ENCODE measurements at regions not wholly inside any gene's neighbourhood (a gene's known extent, or its start where the extent isn't known, plus 50 kb on each side); places are given as distances from the start of the nearest gene placed in this dataset.

DNA sequence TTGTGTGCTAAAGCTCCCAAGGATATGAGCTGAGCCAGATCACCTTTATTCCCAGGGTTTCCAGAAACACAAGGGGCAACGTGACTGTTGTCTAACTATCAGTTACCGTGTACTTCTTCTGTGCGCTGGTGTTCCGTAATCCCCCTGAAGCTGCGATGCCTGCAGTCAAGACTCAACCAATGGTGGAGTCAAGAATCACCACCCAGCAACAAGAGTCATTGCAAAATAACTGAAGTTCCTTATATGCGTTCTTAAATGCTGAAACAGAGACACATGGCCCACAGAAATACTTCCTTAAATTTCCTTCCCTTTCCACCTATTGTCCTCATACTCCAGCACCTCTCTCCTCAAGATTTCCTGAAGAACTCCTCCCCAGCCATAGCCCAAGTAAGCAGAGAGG lies 200.2 kb downstream of the KATNAL1 start:
- DNase-seq: no peak

DNA sequence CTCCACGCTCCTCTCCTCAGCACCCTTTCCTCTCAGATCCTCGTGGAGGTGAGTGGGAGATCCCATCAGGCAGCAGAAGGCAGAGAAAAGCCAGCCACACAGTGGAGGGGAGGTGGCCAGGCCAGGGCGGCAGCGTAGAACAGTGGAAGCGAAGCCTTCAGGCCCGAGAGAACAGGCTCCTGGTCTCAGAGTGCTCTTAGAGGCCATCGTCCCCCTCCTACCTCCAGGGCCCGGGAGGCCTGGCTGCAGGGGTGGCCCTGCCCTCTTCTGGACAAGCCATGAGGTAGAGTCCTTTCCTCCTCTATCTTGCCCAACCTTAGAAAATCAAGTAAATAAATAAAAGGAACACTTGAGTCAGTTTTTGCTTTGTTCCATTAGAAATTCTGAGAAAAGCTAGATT lies 202.0 kb downstream of the KATNAL1 start:
- DNase-seq: no peak

DNA sequence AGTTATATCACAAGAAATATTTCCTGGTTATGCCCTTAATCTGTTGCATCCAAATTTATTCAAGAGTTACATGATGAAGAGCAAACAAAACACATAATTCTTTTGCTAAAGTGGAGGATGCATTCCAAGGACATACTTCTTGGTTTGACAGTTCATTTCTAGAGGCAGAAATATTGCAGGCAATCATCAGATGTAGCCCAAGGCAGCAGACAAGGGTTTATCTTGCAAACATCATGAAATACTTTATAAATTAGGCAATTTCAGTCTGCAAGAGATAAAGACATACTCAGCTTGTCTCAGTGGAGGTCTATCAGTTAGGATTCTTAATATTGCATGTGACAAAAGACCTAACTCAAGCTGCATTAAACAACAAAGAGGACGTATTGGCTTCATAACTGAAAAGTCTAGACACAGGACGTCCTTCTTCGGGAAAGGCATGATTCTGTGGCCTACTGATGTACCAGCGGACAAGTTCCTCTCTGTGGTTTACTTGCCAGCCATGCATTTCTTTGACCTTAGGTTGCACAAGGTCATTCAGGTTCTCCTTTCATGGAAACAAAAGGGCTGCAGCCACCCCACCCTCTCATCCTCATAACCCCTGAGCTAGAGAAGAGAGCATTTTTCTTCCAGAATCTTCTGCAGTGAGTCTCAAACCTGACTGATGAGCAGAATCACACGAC lies 204.1 kb downstream of the KATNAL1 start:
- DNase-seq: no peak

DNA sequence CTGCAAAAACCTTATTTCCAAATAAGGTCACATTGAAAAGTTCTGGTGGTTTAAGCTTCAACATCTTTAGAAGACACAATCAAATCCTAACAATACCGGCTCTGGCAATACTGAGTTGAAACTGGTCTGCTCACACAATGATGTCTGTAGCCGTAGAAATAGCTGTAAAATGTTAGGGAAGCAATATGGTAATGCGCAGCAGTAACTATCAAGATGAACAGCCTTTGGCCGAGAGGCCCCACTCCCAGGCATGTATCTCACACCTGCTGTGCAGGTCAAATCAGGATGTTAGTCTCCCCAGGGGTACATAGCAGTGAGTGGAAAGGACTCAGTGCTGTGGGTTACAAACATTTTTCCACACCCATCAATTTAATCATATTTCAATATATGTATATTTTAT lies 207.1 kb downstream of the KATNAL1 start:
- DNase-seq: no peak

DNA sequence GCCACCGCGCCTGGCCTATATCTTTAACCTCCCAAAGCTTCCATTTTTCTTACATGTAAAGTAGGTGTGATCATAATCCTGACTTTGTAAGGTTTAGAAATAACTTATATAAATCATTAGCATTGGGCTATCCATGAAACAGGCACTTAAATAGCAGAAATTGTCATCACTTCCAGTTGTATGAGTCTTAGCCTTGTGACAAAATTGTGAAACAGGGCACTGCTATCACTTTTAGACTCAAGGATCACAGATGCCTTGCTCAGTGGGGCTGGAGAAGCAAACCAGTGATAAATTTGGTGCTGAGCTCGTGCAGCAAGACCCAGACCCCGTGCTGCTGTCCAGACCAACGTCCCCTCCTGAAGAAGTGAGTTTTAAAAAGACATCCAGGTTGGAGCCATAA lies 209.7 kb downstream of the KATNAL1 start:
- no peak for DNase-seq

DNA sequence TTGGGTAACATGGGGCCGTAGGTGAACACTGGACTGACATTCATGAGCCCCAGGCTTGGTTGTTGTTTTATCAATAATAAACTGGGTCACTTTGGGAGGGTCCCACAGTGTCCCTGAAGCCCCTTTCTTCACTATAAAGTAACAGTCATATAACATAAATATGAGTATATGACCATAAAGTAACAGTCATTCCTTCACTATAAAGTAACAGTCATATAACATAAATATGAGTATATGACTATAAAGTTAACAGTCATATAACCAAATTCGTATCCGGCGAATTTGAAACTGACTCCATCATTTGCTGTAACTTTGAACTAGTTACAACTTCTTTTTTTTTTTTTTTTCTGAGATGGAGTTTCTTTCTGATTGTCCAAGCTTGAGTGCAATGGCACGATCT lies 210.3 kb downstream of the KATNAL1 start:
- DNase-seq: no peak

DNA sequence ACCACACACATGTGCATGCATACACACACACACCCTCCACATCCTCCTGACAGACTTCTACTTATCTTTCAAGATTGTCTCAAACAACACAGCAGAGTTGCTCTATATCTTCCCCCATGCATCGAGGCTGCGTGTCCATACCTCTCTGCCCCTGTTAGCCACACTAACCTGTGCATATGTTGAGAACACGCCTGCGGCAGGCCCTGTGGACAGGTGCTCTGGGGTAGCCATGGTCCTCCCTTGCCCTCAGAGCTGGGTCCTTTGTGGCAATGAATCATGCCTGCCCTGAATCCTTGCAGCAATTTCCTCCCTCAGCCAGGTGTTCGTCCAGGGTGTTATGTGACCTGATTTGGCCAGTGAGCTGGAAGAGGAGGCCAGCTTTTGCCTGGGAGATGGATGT lies 213.3 kb downstream of the KATNAL1 start:
- DNase-seq: no peak

DNA sequence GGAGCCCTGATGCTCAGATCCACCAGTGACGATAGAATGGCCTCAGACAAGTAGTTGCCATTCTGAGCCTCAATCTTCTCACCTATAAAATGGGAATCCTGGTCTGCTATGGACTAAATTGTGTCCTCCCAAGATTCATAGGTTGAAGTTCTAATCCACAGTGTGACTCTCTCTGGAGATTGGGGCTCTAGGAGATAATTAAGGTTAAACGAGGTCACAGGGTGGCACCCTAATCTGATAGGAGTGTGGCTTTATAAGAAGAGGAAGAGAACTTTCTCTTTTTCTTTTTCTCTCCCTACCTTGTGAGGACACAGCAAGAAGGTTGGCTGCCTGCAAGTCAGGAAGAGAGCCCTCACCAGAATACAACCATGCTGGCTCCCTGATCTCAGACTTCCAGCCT lies 214.1 kb downstream of the KATNAL1 start:
- no peak for DNase-seq

DNA sequence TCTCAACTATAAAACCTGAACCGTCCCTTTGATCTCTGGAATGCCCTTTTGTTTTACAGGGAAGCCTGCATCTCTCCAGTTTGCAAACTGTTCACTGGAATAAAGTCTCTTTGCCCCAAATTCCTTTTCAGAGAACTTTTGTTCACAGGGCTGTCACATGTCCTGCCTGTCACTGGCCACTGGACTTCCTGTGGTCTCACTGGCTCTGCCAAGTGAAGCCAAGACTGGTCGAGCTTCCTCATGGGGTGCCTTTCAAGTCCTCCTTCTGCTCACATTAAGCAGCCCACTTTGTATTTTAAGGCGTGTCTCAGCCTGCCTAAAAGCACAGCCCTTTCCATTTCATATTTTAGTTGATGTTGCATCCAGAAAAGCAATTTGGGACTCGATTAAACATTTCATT lies 215.7 kb downstream of the KATNAL1 start:
- no peak for DNase-seq

DNA sequence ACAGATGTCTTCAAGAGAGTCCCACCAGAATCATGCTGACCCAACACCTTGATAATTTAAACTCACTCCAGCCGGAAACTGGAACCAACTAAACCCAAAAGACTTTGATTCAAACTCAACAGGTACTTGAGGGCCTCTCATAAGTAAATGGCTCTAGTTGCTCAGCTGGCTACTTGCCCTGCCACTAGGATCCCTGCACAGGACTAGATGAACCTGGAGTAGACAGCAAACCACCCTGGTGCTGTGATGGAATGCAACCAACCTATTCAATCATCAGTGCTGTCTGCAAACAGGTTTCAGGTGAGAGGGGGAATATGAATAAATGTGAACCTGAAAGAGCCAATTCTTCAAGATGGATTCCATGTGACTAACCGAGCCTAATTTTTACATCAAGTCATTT lies 216.3 kb downstream of the KATNAL1 start:
- DNase-seq: no peak

DNA sequence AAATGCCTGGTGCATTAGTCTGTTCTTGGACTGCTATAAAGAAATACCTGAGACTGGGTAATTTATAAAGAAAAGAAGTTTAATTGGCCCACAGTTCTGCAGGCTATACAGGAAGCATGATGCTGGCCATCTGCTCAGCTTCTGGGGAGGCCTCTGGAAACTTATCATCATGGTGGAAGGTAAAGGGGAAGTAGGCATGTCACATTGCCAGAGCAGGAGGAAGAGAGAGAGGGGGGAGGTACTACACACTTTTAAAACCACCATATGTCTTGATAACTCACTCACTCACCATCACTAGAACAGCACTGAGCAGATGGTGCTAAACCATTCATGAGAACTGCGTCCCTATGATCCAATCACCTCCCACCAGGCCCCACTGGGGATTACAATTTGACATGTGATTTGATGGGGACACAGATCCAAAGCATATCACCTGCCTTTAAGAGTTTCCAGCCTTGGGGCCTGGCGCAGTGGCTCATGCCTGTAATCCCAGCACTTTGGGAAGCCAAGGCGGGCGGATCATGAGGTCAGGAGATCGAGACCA lies 219.0 kb downstream of the KATNAL1 start:
- DNase-seq: no peak

DNA sequence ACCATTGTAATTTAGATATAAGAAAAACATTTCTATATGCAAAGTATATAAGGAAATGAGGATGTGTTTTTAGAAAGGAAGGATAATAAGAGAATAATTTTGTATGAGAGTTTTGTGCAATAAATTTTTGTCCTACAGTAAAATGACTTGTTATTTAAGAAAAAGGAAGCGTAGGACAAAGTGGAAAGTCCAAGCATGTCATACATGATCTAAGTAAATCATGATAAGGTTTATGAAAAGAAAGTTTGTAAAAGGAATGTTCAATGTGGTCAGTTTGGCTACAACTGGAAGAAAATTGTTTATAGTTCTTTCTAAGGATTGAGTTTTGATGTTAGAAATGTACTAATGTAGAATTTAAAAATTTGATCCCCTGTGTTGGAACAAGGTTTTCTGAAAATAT lies 222.3 kb downstream of the KATNAL1 start:
- no peak for DNase-seq

DNA sequence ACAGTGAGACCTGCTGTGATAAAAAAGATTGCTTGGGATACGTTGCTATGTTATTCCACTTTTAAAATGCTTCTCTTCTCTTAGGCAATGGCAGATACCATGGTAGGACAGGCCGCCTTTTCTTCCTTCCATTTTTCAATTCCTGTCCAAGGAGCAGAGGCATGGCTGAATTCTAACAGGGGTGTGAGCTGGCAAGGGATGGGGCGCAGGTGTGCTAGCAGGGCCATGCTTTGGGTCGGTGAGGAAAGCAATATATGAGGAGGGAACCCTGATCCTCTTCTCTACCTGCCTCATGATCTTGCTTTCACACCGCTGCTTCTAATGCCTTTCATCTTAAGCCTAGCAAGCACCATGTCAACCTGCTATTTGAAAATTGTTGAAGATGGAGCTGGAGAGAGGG lies 225.0 kb downstream of the KATNAL1 start:
- DNase-seq: no peak

DNA sequence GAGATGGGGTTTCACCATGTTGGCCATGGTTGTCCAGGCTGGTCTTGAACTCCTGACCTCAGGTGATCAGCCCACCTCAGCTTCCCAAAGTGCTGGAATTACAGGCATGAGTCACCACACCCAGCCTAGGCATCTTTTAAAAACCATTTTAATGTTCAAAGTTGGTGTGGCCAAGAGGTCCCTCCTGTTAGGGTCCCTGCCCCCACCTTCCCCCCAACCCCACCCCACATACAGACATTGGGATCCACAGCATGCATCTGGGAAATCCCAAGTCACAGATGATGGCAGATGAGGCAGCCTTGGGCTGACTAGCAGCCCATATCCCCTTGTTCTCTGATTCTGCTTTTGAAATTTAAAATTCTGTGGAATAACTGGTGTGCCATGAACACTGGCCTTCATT lies 226.0 kb downstream of the KATNAL1 start:
- no peak for DNase-seq

DNA sequence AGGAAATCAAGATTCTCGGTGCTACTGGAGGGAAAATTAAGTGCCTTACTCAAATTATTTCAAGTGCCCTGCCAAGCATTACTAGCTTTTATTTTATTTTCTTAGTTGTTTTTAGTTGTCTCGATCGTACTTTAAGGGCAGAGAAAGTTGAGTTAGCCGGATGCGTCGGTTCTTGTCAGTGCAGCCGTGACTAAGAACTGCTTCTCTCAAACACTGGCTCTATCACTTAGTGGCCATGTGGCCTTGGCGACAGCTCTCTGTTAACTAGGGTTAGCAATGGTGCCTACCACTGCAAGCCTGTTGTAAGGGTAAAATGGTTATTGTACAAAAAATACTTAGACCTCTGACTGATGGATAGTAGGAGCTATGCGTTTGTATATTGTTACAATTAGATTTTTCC lies 227.8 kb downstream of the KATNAL1 start:
- no peak for DNase-seq

DNA sequence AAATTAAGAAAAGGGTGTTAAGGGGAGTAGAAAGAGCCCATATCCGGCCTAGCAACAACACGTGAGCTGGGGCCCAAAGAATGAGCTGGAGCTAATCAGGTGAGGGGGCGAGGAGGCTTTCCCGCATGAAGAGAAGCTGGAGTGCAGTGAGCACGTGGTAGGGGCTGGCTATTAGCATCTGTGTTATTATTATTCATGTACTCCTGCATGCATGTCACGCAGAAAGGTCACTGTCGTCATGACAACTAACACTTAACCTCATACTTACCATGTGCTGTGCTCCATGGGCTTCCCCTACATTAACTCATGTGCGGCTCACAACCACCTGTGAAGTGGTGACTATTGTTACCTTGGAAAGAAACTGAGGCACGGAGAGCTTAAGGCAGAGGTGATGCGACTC lies 227.6 kb upstream of the UBL3 start:
- DNase-seq: no peak

DNA sequence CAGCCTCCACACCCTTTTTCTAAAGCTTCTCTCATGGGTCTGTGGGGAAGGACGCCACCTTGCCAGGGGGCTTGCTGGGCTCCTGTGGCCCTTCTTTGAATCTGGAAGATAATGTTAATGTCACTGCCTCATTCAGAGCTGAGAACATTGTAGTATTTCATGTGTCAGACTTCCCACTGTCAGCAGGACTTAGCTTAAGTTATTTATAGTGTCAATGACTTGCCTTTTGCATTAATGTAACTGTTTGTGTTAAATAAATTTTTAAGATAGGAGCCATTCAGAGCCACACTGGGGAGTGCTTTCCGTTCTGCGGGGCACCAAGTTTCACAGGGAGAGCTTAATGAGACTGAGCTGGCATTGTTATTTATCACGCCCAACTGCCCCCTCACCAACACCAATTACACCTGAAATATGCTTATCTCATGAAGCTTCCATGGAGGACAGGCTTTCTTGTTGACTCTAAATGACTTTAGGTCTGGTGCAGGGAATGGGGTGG lies 226.9 kb upstream of the UBL3 start:
- no peak for DNase-seq

DNA sequence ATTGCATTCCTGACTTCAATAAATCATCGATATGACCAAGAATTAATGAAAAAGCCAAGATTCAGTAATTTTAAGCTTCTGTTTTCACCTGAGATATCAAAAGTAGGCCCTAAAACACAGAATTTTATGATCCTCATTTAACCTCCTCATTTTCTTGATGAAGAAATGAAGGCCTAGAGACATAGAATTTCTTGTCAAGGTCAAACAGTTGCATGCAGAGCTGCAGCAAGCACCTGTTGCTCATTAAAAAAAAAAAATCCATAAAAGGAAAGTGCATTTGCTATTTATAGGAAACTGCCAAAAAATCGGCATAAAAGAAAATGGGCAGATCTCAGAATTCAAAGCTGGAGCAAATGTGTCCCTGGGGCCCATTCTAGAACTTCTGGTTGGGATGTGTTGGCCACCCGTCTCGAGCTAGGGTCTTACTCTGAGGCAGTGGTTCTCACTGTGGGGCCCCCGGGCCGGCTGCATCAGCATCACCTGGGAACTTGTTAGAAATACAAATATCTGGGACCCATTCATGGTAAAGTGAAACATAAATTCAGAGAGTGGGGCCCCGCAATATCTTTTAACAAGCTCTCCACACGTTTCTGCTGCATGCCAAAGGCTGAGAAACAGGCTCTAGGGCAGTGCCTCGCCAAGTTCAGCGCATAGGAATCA lies 224.7 kb upstream of the UBL3 start:
- DNase-seq: no peak

DNA sequence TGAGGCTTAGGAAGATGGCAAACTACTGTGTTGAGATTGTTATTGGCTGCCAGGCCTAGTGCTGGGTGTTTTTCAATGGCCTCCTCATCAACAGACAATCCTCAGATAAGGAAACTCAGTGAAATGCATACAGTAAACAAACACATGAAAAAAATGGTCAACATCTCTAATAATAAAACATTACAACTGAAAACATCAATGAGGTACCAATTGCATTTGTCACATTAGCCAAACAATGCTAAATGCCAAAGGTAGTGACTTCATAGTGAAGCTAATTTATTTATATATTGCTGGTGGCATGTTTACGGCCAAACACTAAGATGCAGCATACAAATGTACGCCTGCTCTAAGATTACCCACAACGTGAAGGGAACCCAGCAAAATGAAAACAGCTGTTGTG lies 224.0 kb upstream of the UBL3 start:
- no peak for DNase-seq

DNA sequence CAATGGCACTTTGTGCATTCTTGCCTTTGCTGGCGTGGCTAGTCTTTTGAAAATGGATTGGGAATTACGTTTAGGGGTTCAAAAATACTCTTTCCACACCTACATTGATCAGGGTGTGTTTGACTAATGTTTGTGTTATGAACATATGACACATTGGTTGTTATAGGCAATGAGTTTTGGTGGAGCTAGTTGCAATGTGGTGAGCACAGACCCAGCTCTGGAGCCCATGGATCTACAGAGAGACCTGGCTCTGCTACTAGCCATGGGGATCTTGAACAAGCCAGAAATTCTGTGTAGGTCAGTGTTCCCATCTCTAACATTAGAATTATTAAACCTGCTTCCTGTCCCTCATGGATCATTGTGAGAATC lies 222.4 kb upstream of the UBL3 start:
- no peak for DNase-seq

DNA sequence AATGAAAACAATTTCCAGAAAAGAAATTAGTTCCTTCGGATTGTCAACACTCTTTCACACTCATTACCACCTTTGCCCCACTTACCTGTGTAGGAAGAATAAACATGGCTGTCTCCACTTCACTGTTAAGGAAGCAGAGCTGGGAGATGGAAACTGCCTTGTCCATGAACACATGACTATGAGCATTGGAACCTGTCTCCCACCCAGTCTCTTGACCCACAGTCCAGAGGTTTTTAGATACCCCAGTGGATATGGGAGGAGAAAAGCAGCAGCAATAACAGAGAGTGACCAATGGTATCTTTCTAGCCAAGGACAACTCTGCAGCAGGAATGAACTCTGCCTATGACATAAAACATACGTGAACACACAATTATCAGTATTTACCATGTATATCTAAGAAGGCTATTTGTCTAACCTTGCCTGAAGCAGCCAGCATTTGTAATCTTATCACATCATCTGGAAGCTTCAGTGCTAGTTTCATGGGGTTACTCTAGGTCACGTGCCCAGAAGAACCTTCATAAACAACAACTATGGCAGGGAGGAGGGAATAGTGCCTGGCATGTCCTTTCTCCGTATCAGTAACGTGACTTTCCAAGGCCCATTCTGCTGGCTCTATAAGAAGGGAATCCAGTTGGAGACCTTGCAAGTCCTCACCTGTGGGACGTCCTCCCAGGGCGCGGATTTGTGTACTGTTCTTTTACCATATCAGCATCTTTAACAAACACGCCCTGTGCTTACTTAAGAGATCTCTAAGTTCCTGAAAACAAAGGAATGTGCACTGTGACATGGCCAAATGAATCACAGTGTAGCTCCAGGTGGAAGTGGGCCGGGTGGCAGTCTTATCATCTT lies 221.8 kb upstream of the UBL3 start:
- DNase-seq: no peak

DNA sequence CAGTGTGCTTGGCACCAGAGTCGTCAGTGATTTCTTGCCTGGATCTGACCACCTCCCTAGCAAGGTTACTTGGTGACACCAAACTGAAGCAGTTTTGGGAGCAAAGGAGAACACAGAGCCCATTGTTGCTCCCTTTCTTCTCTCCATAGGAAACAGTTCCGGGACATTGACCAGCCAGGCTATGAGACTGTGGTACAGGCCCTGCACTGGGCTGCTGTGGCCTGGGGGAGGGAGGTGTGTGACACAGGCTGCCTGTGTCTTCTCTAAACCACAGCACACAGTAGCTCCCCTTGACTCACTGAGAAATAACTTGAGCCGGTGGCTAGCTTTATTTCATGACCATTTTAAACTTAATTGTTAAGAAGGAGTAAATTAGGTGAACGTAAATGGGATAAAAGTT lies 214.8 kb upstream of the UBL3 start:
- no peak for DNase-seq

DNA sequence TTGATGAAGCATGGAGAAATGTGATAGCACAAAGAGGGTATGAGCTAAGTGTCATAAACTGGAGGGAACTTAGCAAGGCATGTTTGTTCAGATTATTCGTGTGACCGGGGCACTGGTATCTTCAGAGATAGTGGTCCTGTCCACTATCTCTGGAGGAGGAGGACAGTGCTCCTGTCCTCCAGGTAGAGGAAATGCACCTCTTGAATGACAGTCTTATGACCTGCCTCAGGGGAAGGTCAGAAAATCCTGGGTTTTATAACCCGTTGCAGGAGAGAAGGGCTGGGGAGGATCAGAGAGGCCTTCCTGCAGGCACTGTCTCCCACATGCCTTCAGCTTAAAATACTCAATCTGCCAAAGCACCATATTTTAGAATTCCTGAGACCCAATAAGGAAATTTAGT lies 213.5 kb upstream of the UBL3 start:
- no peak for DNase-seq

DNA sequence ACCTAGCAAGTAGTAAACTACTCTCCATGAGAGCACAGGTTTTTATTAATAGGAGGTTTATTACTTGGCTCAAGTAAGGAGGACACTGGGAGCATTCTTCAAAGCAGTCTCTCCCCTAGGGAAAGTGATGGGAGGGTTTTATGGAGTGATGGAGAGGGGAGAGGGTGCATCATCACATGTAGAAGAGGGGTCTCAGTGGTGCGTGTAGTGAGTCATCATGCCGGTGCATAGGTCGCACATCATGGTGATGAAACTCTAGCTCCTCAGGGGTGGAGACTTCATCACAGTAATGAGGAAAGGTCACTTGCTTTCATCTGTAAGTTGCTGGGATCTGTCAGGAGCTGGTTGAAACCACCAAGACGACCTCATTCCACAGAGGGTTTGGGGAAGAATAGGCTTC lies 210.8 kb upstream of the UBL3 start:
- no peak for DNase-seq
